Posterior vena cava (tissue), 2 donors: ENCODE measurements at regions not wholly inside any gene's neighbourhood (a gene's known extent, or its start where the extent isn't known, plus 50 kb on each side); places are given as distances from the start of the nearest gene placed in this dataset.

ENCODE experiments used
- DNase-seq: peaks from one replicate; pipeline ENCODE4 v3.0.0-alpha.2; 2020; ENCODE audit warnings: low spot score
- intact Hi-C, 2 donors: fragments of 100-400 bp; cut with DNase I; formaldehyde crosslinking; loops; one replicate each; pipeline versions ENCODE4 v1.14.1 to v1.14.2; 2022 to 2023
- donor health status: DM: yes; HTN: yes; CAD: no.
- donor health status: DM: yes; HTN: yes; CAD: no.

DNA sequence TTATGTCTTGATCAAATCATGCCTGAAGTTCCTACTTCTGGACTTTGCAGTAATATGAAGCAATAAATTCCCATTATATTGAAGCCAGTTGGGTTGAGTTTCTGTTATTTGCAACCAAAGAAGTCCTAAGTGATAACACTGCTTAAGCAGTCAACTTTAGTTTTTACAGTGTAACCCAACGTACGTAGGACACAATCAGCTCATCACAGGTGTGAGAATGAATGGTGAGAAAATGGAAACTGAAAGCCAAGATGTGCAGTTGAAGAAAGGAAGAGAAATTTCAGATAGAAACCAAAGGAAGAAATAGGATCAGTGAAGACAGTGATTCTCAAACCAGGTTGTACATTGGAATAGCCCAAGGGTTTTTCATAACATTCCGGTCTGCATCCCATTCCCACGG lies 211.4 kb upstream of the ZFP64 start:
- intact Hi-C loops, result no loop called here
- no peak for DNase-seq

DNA sequence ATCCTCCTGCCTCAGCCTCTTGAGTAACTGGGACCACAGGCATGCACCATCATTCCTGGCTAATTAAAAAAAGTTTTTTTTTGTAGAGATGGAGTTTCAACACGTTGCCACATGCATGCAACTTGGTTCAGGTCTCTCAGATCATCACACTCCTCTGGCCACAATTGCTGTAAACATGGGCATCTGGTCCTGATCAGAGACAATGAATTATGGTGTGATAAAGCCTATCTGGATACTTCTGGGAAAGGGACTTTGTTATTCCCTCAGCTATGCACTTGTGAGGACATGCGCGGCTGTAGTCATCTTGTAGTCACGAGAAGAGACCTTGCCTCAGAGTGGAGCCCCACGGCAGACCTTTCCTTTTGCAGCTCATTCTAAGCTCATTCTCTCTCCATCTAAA lies 210.9 kb upstream of the ZFP64 start:
- no peak for DNase-seq
- intact Hi-C loops, result no loop called here

DNA sequence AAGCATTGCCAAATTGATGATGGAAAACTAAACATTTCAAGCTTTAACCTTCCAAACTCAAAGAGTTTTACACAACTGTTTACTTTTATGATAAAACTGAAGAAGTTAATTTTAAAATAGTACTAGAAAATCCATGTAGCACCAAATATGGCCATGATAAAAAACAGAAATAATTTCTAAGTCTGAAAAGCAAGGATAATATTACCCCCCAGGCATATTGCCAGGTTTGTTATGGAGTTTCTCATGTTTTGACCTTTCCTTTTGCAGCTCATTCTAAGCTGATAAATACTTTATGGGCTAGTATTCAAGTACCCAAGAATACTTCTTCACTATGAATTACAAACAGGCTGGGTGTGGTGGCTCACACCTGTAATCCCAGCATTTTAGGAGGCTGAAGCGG lies 209.9 kb upstream of the ZFP64 start:
- intact Hi-C loops, result no loop called here
- no peak for DNase-seq

DNA sequence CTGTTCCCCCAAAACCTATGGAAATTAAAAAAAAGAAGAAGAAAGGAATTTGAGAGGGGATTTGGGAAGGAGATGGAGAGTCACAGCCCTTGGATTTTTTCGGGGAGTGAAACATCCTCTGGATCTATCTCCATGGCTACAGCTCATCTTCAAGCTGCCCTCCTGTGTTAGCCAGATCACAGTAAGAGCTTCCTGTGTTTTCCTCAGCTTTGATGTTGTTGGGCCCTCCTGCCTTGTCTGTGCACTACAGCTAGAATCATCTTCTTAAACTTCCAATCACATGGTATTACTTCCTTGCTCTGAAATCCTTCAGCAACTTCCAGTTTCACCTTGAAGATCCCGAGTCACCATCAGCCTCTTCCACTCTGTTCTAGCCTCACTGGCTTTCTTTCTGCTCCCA lies 207.8 kb upstream of the ZFP64 start:
- intact Hi-C loops, result no loop called here
- DNase-seq, result no peak

DNA sequence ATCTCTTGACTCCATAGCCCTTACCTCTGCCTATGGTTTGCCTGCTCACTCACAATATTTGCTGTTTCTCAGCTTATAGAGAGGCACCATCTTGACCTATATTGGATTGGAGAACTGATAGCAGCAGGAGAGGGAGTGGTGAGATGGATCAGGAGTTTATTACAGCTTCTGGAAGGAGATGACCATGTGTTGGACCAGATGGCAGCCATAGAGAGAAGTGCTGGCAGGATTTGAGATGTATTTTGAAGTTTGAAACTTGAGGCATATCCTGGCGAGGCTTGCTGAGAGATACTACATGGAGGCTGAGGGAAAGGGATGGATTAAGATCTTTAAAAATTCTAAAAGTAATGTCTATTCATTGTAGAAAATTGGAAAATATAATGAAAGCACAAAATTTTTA lies 198.0 kb upstream of the ZFP64 start:
- DNase-seq, result no peak
- intact Hi-C loops, result no loop called here

DNA sequence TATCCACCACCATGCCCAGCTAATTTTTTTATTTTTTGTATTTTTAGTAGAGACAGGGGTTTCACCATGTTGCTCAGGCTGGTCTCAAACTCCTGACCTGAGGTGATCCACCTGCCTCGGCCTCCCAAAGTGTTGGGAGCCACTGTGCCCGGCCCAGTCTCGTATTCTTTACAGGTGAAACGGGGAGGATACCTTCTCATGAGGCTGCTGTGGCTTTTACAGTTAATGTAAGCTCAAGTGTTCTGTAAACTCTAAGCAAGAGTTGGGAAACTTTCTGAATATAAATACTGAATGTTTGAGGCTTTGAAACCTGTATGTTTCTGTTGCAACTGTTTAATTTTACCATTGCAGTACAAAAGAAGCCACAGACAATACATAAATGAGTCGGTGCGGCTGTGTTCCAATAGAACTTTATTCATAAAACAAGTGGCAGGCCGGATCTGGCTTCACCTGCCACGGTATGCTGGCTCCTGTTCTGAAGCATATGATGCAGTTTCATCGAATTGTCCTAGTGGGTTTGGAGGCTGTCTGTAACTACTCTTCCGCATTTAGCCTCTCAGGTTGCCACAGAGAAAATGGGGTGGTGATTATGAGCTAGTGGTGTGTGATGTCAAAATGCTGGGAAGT lies 192.5 kb upstream of the ZFP64 start:
- intact Hi-C loops, result no loop called here
- DNase-seq, result no peak

DNA sequence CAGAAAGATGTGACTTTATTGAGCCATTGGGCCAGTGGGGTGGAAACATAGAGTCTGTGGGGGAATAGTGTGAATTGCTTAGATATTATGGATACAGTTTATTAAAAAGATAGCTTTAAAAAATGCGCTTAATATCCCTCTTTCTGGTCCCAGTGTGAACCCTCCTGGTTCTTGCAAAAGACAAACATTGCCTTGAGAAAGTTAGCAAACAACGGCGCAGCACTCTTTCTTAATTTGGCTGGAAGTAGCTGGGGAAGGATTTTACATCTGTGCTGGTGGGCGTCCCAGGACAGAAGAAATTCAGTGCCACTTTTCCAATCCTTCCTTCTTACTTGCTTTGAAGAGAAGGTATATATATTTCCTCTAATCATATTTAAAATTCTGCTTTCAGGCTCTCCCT lies 191.4 kb upstream of the ZFP64 start:
- intact Hi-C loops, result no loop called here
- DNase-seq, result no peak

DNA sequence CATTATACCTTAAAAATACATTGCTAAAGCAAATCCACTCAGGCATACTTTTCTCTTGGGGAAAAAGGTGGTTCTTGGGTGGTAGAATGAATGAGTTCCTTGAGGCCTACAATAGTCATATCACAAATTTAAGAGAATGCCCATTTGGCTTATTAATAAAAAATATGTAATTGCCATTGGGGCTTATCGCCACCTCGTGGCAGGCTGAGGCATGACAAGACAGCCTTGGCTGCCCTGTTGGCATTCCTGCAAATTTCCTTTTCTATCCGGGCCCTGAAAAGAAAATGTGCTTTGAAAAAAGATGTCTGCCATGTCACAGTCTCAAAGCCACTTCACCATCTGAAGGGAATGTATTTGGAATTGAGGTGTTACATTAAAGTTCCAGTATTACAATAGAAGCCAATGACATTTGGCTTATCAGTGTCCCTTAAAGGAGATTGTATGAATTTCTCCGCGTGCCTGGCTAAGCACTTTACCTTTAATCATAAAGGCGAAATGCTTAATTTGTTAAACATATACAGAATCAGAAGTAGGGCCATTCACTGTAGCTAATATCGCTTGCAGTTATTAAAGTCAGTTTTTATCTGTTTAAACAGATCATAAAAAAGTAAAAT lies 188.3 kb upstream of the ZFP64 start:
- intact Hi-C loops, result no loop called here
- DNase-seq, result peak; percentile 75

DNA sequence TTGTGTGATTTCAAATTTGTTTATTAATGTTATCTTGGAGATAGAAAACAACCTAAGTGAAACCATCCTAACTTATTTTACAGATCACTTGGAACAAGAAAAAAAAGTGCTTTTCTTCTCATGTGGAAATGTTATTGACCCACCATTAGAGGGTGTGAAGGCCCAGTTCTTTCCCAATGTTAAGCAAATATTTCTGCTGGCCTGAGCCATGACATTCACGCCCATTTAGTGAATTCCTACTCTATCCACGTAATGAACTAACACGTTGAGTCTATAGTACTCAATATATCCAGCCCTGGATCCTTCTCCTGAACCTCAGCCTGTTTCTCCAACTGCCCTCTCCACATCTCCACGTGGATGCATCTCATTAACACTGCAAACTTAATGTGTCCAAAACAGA lies 180.6 kb upstream of the ZFP64 start:
- no peak for DNase-seq
- intact Hi-C loops, result loop anchor here in 1 of 2 donors (5.0 kb wide), 1 partner anchor 35 kb away; no protein-coding TSS in a partner anchor

DNA sequence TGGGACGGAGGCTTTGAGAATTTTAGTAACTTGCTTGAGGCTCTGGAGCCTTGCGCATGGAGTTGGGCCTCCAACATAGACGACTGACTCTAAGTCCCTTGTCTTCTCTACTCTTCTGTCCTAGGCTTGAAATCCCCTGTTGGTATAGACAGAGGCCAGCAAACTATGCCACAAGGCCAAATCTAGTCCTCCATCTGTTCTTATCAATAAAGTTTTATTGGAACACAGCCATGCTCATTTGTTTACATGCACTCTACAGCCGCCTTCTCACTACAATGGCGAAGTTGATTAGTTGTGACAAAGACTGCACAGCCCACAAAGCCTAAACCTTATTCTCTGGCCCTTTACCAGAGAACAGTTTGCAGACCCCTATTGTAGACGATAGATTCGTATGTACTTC lies 174.1 kb upstream of the ZFP64 start:
- intact Hi-C loops, result no loop called here
- no peak for DNase-seq

DNA sequence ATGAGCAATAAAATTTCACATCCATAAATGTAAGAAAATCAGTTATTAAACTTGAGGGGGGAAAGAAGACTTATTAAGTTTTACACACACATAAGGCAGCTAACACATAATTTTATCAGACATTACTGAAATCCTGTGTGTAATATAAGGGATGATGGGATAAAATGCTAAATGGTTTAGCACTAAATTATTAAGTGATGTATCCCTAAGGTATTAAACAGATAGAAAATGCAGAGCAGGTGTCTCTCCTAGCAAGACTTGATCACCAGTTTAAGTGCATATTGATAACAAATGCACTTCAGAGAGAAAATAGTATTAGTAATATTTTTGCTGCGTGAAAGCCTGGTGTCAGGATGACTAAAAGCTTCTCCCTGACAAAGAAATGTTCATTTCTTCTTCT lies 172.8 kb upstream of the ZFP64 start:
- no peak for DNase-seq
- intact Hi-C loops, result no loop called here

DNA sequence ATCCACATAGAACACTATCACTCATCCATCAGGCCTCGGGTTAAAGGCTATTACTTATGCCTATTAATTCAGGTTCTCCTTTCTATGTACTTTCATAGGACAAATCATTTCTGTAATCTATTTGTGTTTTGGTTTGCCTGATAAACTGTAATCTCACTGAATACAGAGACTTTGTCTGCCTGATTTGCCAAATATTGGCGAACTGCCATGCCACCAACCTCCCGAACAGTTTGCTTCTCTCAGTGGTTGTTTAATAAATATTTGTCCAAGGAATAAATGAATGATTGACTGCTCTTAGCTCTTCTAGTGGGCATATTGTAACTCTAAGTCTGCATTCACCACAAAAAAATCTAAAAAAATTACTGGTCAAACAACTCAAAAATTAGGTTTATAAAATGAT lies 170.1 kb upstream of the ZFP64 start:
- intact Hi-C loops, result no loop called here
- no peak for DNase-seq

DNA sequence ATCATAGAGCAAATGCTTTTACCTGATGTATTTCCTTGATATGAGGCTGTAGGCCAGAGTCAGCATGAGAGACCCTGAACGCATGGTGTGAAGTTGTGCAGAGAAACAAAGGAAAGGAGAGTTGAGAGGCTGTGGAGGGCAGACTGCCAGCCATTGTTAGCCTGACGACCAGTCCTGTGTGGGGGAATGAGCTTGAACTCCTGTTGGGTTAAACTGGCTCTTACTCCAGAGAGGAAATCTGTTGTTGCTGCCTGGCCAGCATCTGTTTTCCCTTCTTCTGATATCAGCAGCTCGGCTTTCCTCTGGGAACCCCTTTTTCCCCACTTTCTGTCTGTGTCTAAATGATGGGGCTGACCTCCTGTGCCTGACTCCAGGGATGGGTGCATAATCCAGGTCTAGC lies 158.2 kb upstream of the ZFP64 start:
- intact Hi-C loops, result no loop called here
- DNase-seq, result no peak

DNA sequence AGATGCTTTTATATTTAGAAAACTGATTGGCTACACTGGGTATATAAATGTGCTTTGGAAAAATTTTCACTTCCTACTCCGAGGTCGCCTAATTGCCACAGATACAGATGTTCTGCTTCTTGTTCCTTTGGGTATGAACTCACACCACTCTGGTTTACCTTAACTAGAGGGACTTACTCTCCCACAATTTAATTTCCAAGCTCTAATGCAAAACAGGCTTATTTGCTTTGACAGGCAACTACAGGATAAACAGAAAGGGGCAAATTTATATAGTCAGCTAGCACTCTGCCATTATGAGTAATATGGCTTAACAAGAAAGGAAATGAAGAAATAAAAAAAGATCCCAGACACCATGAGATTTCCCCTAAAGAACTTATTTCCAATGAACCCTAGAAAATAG lies 156.9 kb upstream of the ZFP64 start:
- no peak for DNase-seq
- intact Hi-C loops, result no loop called here

DNA sequence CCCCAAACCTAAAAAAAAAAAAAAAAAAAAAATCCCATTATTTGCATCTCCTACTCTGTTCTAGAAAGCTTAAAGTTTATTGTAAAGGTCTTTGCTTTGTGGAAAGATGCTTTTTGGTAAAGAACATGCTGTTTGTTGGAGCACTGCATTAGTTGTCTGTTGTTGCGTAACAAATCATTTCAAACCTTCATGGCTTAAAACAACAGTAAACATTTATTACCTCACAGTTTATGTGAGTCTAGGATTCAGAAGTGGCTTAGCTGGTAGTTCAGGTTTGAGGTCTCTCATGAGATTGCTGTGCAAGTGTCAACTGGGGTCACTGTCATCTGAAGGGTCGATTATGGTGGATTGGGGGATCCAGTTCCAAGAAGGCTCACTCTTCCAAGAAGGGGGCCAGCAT lies 155.2 kb upstream of the ZFP64 start:
- DNase-seq, result no peak
- intact Hi-C loops, result no loop called here

DNA sequence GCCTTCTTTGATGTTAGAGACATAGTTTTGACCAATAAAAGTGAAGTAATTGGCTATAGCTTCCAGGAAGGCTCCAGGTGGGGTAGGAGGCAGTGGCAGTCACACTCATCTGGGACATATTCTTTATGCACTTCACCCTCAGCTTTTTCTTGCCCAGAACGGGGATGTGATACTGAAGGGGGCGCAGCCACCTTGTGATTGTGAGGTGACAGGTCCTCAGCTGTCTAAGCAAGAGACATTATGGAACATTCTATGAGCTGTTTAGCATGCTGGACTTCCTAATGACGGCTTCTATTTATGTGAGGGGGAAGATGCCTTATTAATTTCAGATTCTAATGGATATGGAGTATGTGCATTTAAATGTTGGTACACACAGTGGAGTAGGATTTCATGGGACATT lies 151.3 kb upstream of the ZFP64 start:
- no peak for DNase-seq
- intact Hi-C loops, result loop anchor here in 1 of 2 donors (1.0 kb wide), 1 partner anchor 38 kb away; no protein-coding TSS in a partner anchor

DNA sequence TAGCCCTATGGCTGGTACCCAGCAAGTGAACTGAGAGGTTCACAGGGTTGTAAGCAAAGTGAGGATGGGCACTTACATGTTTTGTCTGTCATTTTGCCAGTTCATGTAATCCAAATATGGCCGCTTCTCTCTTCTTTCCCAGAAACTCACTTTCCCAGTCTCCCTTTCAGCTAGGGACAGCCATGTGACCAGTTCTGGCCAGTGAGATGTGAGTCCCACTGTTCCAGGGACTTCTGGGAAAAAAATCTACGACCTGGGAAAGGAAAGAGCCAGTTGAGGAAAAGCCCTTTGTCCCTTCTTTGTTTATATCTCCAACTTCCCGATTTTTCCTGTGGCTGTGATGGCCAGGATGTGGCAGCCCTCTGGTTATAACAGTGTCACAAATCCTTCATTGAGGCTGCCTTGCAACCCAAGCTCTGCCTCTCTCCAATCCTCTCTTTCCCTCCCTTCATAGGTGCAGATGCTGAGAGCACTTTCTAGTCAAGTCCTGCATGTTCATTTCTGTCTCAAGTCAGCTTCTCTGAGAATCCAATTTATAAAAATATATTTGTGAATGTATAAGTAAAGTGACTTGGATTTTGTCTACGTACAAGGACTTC lies 148.6 kb upstream of the ZFP64 start:
- intact Hi-C loops, result no loop called here
- DNase-seq, result no peak

DNA sequence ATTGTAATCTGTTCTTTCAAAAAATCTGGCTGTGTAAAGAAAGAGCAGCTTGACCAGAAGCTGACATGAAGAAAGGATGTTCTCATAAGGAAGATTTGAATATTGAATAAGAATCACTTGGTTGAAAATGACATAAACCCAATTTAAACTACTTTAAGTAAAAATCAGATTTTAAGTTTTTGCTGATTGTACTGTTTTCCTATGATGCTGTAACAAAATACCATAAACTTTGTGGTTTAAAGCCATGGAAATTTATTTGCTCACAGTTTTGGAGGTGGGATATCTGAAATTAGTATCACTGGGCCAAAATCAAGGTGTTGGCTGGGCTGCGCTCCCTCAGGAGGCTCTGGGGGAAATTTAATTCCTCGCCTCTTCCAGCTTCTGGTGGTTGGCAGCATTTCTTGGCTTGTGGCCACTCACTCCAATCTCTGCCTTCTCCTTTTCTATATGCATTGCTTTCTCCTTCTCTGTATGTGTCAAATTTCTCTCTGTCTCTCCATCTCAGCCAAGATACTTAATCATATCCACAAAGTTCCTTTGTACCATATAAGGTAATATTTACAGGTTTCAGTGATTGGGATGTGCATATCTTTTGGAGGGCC lies 141.2 kb upstream of the ZFP64 start:
- intact Hi-C loops, result no loop called here
- DNase-seq, result no peak

DNA sequence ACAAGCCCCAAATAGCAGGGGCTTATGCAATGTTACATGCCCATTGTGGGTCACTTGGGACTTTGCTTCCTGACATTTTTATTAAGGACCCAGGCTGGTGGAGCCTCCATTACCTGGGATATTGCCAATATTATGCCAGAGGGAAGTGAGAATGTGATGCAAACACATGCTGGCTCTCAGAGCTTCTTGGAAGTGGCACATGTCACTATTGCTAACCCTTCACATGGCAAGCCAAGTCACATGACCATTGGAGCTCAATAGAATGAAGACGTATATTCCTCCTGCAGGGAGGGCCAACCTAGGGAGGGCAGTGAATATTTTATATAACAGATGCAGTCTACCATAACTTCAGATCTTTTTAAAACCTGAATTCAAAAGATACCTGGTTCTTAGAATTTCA lies 140.7 kb upstream of the ZFP64 start:
- DNase-seq, result no peak
- intact Hi-C loops, result no loop called here

DNA sequence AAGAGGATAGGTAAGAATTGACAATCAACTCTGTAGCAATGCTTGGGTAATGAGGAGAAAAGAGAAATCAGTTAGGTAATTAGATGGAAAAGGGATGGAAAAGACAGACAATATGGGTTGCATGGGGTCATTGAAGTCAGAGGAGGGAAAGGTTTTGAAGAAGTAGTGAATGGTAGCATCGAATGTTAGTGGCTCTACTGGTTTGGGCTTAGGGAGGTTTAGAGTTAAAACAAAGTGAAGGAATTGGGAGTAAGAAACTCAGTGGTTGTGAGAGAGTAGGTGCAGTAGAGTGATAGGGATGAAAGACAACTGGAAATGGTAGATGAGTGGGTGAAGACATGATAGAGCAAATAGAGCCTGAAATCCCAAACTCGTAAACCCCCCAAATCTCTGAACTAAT lies 140.1 kb upstream of the ZFP64 start:
- DNase-seq, result no peak
- intact Hi-C loops, result no loop called here

DNA sequence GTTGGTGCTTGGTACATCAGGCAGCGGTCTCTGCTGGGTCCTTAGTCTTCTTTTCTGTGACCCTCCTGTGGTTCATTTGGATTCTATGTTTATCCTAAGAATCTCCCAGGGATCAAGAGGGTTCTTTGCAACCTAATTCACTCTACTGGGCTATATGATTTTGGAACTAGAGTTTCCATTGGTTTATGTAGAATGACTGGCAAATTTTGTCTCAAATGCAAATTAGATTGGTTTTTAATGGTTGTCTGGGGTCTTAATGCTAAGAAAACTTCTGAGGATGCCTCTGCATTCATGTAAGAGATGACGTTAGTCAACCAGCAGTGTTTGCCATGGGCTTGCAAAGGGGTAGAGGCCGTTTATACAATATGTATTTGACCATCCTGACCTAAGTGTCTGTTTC lies 129.8 kb upstream of the ZFP64 start:
- intact Hi-C loops, result loop anchor here in 1 of 2 donors (10.0 kb wide), 1 partner anchor 1707 kb away; no protein-coding TSS in a partner anchor
- DNase-seq, result no peak
